HepG2 (cell line): ENCODE measurements at regions not wholly inside any gene's neighbourhood (a gene's known extent, or its start where the extent isn't known, plus 50 kb on each side); places are given as distances from the start of the nearest gene placed in this dataset.

ENCODE experiments used
- ATAC-seq: fragments of 200-7000 bp; cut with Tn5 transposase; 3 replicates; pipeline ENCODE4 v1.9.1; 2020; ENCODE audit warnings: mild to moderate bottlenecking, moderate library complexity
- BruUV-seq: library from RNA; stranded (reverse); fragments of 400-500 nt; replicated peaks from 2 replicates; lab custom pipeline; 2021; lab: Mats Ljungman, UMichigan
- CTCF ChIA-PET: fragments of 300-600 bp; formaldehyde crosslinking; extraction: SDS; loops from one replicate; lab custom pipeline; 2021; ENCODE audit warnings: low total read pairs, inconsistent platforms, low intra/inter-chr PET ratio; lab: Yijun Ruan, JAX
- POLR2A ChIA-PET: fragments of 350-600 bp; sonication (Branson Sonifier 250); formaldehyde crosslinking; loops from one replicate; lab custom pipeline; 2020; ENCODE audit warnings: antibody characterized with exemption, inconsistent platforms; lab: Yijun Ruan, JAX
- DNase-seq: peaks from one replicate; pipeline ENCODE4 v3.0.0-alpha.2; 2015; ENCODE audit warnings: low spot score
- FAIRE-seq: peaks from 3 replicates; lab custom pipeline; 2011; peaks lifted over from hg19 to GRCh38; lab: Jason Lieb, UNC
- H2AFZ ChIP-seq: one replicate; pipeline ENCODE4 v1.6.1; 2011; ENCODE audit warnings: low read length, inconsistent platforms
- H3K27ac ChIP-seq: fragments of 300-600 bp; 3 replicates; pipeline ENCODE4 v1.8.0; 2011; ENCODE audit warnings: mixed run types, mild to moderate bottlenecking, mixed read lengths, low read length, inconsistent platforms; ENCODE audit not compliant: insufficient read depth; ENCODE audit errors: extremely low read length
- H3K27me3 ChIP-seq, 2 experiments: fragments of 200-600 bp in 1 of 2; 2 replicates in 1 of 2; 3 replicates in 1 of 2; pipeline versions ENCODE4 v1.6.0 to v1.8.0; 2011; ENCODE audit warnings: low read length in 2 of 2, mild to moderate bottlenecking in 2 of 2, moderate library complexity in 2 of 2, inconsistent platforms in 1 of 2; ENCODE audit not compliant: insufficient read depth in 2 of 2, control insufficient read depth in 1 of 2
- H3K36me3 ChIP-seq, 2 experiments: fragments of 200-600 bp in 1 of 2; replicated peaks in 1 of 2; 2 replicates in 1 of 2; 3 replicates in 1 of 2; pipeline versions ENCODE4 v1.5.1 to v1.8.0; 2011; ENCODE audit warnings: low read length in 2 of 2, inconsistent platforms in 1 of 2; ENCODE audit not compliant: insufficient read depth in 2 of 2, control insufficient read depth in 1 of 2
- H3K4me1 ChIP-seq: 2 replicates; pipeline ENCODE4 v1.5.1; 2012; ENCODE audit warnings: low read length, inconsistent platforms; ENCODE audit not compliant: insufficient read depth
- H3K4me2 ChIP-seq: 2 replicates; pipeline ENCODE4 v1.6.0; 2011; ENCODE audit warnings: low read depth, low read length, inconsistent platforms
- H3K4me3 ChIP-seq, 3 experiments: fragments of 200-600 bp in 1 of 3; sonication (generic), shearing (Covaris generic) in 1 of 3; replicated peaks in 1 of 3; 2 replicates each; pipeline ENCODE4 v1.5.1; 2011 to 2016; ENCODE audit warnings: low read length in 3 of 3, inconsistent platforms in 2 of 3, low read depth in 2 of 3, mild to moderate bottlenecking in 2 of 3, control low read depth in 1 of 3, mixed read lengths in 1 of 3; ENCODE audit not compliant: insufficient read depth in 1 of 3
- H3K79me2 ChIP-seq: one replicate; pipeline ENCODE4 v1.6.1; 2011; ENCODE audit warnings: low read length, inconsistent platforms; ENCODE audit not compliant: insufficient read depth
- H3K9ac ChIP-seq: 2 replicates; pipeline ENCODE4 v1.6.0; 2011; ENCODE audit warnings: mild to moderate bottlenecking, low read depth, low read length, inconsistent platforms; ENCODE audit not compliant: insufficient read depth
- H3K9me3 ChIP-seq: 2 replicates; pipeline ENCODE4 v1.5.1; 2012; ENCODE audit warnings: mild to moderate bottlenecking, low read length
- H4K20me1 ChIP-seq: 2 replicates; pipeline ENCODE4 v1.6.0; 2011; ENCODE audit warnings: inconsistent platforms, mild to moderate bottlenecking, low read length, moderate library complexity; ENCODE audit not compliant: insufficient read depth
- CTCF ChIP-seq: sonication (generic); formaldehyde crosslinking; IDR thresholded peaks from 2 replicates; pipeline ENCODE4 v1.5.0; 2020; ENCODE audit warnings: mild to moderate bottlenecking, missing genetic modification reagents, moderate library complexity
- ETV5 ChIP-seq: IDR thresholded peaks from 2 replicates; pipeline ENCODE4 v1.6.1; 2018; ENCODE audit warnings: missing biosample characterization, missing genetic modification reagents, inconsistent platforms, borderline replicate concordance
- STAG1 ChIP-seq: sonication (generic); formaldehyde crosslinking; IDR thresholded peaks from 2 replicates; pipeline ENCODE4 v1.4.0; 2020; ENCODE audit warnings: missing genetic modification reagents
- ZFYVE20 ChIP-seq: sonication (generic); formaldehyde crosslinking; IDR thresholded peaks from 2 replicates; pipeline ENCODE4 v1.8.0; 2023; ENCODE audit warnings: low read depth, mild to moderate bottlenecking, moderate library complexity, missing genetic modification reagents, borderline replicate concordance
- ZNF160 ChIP-seq: sonication (generic); formaldehyde crosslinking; IDR thresholded peaks from 2 replicates; pipeline ENCODE4 v1.8.0; 2022; ENCODE audit warnings: mild to moderate bottlenecking, inconsistent platforms, missing genetic modification reagents
- ZXDC ChIP-seq: sonication (generic); formaldehyde crosslinking; IDR thresholded peaks from 2 replicates; pipeline ENCODE4 v1.5.0; 2020; ENCODE audit warnings: mild to moderate bottlenecking, missing genetic modification reagents
- WGBS: methylation state at CpG from one replicate; pipeline ENCODE4 v1.1.6; 2017; ENCODE audit warnings: low lambda C conversion rate; 5-methylcytosine and 5-hydroxymethylcytosine counted together
- in situ Hi-C: cut with HindIII; loops from 2 replicates; pipeline ENCODE4 v1.10.0; 2017; ENCODE audit warnings: low pct_unique_long_range_greater_than_20kb; ENCODE audit not compliant: extremely low pct_ligation_motif_present
- intact Hi-C: fragments of 100-400 bp; cut with micrococcal nuclease; formaldehyde crosslinking; loops from one replicate; pipeline ENCODE4 v1.10.0; 2022; ENCODE audit not compliant: unreplicated experiment
- TF ChIP-seq, protein P1 (sequence below): sonication (generic); formaldehyde crosslinking; IDR thresholded peaks from 2 replicates; pipeline ENCODE4 v1.4.0; 2020; ENCODE audit warnings: missing genetic modification reagents, borderline replicate concordance

GRCh38 chr1:17908945-17909344 lies 153.8 kb downstream of the ACTL8 start:
- BruUV-seq, result no TSS peak
- Histone ChIP-seq H3K4me1 (peaks cover under 1% of the 10 kb centered on the region), H3K27me3 (peaks cover 0 to 3% of the 10 kb centered on the region in 2 experiments; a peak in 2 of 5 replicates), H3K9ac (no peak overlapping the region), H3K4me2 (no peak overlapping the region), H3K79me2 (no peaks in the 10 kb centered on the region), H3K27ac (no peak overlapping the region), H3K9me3 (no peaks in the 10 kb centered on the region), H2AFZ (no peak overlapping the region), H4K20me1 (no peaks in the 10 kb centered on the region; the same call in 1 of the 2 replicates), H3K4me3 (no peak overlapping the region), H3K36me3 (no peaks in the 10 kb centered on the region)
- FAIRE-seq (no peak), ATAC-seq (no peak), DNase-seq (no peak)
- in situ Hi-C loops, result no loop called here
- TF ChIP-seq ZFYVE20 (CRISPR knock-in tag) (no peak), ETV5 (CRISPR knock-in tag) (no peak), ZNF160 (CRISPR knock-in tag) (no peak)
- TF ChIP-seq, protein P1, sequence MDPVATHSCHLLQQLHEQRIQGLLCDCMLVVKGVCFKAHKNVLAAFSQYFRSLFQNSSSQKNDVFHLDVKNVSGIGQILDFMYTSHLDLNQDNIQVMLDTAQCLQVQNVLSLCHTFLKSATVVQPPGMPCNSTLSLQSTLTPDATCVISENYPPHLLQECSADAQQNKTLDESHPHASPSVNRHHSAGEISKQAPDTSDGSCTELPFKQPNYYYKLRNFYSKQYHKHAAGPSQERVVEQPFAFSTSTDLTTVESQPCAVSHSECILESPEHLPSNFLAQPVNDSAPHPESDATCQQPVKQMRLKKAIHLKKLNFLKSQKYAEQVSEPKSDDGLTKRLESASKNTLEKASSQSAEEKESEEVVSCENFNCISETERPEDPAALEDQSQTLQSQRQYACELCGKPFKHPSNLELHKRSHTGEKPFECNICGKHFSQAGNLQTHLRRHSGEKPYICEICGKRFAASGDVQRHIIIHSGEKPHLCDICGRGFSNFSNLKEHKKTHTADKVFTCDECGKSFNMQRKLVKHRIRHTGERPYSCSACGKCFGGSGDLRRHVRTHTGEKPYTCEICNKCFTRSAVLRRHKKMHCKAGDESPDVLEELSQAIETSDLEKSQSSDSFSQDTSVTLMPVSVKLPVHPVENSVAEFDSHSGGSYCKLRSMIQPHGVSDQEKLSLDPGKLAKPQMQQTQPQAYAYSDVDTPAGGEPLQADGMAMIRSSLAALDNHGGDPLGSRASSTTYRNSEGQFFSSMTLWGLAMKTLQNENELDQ (CRISPR knock-in tag), result no peak
- intact Hi-C loops, result no loop called here
- ChIA-PET POLR2A (no interaction called here), CTCF (no interaction called here)

- ChIA-PET POLR2A (no interaction called here), CTCF (no interaction called here)
- no TSS peak for BruUV-seq
- peaks cover 0 to 4% of the 10 kb centered on the region in 2 experiments; a peak in 2 of 5 replicates for H3K27me3 ChIP-seq
- H3K4me2 ChIP-seq, result no peak overlapping the region
- no peak overlapping the region for H3K4me3 ChIP-seq
- no peaks in the 10 kb centered on the region for H3K4me1 ChIP-seq
- no peaks in the 10 kb centered on the region; the same call in 1 of the 2 replicates for H4K20me1 ChIP-seq
- intact Hi-C loops (no loop called here), in situ Hi-C loops (no loop called here)
- no peaks in the 10 kb centered on the region for H3K79me2 ChIP-seq
- H3K27ac ChIP-seq, result no peak overlapping the region
- TF ChIP-seq ZXDC (no peak), STAG1 (CRISPR knock-in tag) (peak; percentile 48), CTCF (CRISPR knock-in tag) (peak; percentile 49)
- H2AFZ ChIP-seq, result no peak overlapping the region
- ATAC-seq (peak; percentile 44), FAIRE-seq (no peak), DNase-seq (no peak)
- 20% methylated on average over 3 of the region's 4 CpGs for whole genome bisulfite sequencing
- no peak overlapping the region for H3K9ac ChIP-seq
- H3K9me3 ChIP-seq, result no peaks in the 10 kb centered on the region
- no peaks in the 10 kb centered on the region for H3K36me3 ChIP-seq
Observed at GRCh38 chr1:17909634-17910033, 154.5 kb downstream of the ACTL8 start.
